ENCODE measurements at regions not wholly inside any gene's neighbourhood (a gene's known extent, or its start where the extent isn't known, plus 50 kb on each side); places are given as distances from the start of the nearest gene placed in this dataset.

- H4K20me1 ChIP-seq (ENCODE audit: insufficient read depth, low read length) = no peaks in the 10 kb centered on the region
- no peaks in the 10 kb centered on the region for H3K9me3 ChIP-seq (ENCODE audit: insufficient read depth, low read length, severe bottlenecking)
- H3K27ac ChIP-seq (ENCODE audit: low read length) = no peak overlapping the region
- no peak overlapping the region for H2AFZ ChIP-seq (ENCODE audit: low read depth, low read length)
- no peaks in the 10 kb centered on the region for H3K79me2 ChIP-seq (ENCODE audit: insufficient read depth, low read length)
- H3K36me3 ChIP-seq (ENCODE audit: insufficient read depth, low read length) = no peaks in the 10 kb centered on the region
- H3K4me1 ChIP-seq (ENCODE audit: insufficient read depth, low read length) = no peaks in the 10 kb centered on the region
- no peak overlapping the region for H3K4me2 ChIP-seq (ENCODE audit: insufficient read depth, low read length)
- TF ChIP-seq EZH2 (IDR thresholded peaks at IDR 0.05; ENCODE audit: borderline replicate concordance, low read depth, low read length, severe bottlenecking) = no peak
- TF ChIP-seq CTCF (IDR thresholded peaks at IDR 0.05; ENCODE audit: borderline replicate concordance, extremely low read depth, low read length, poor library complexity, severe bottlenecking) = no peak
- ATAC-seq (ENCODE audit: insufficient read depth, low read depth) = no peak
- DNase-seq = no peak
- H3K27me3 ChIP-seq (ENCODE audit: insufficient read depth, low read length, poor library complexity) = no peaks in the 10 kb centered on the region
- no peak overlapping the region for H3K4me3 ChIP-seq (ENCODE audit: low read depth in 1 of 2, low read length in 2 of 2)
- H3K9ac ChIP-seq (ENCODE audit: low read depth, low read length) = no peak overlapping the region
Measured at GRCh38 chr2:23096906-23097602, 287.9 kb upstream of the KLHL29 start.

DNA sequence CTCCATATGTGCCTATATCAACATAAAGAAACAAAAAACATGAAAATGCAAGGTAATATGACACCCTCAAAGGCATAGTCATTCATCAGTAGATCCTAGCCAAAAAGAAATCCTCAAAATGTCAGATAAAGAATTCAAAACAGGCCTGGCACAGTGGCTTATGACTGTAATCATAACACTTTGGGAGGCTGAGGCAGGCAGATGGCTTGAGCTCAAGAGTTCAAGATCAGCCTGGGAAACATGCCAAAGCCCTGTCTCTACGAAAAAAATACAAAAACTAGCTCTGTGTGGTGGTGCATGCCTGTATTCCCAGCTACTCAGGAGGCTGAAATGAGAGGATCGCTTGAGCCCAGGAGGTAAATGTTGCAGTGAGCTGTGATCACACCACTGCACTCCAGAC, 284.6 kb upstream of the KLHL29 start:
- Histone ChIP-seq H3K27ac (ENCODE audit: low read length) (no peak overlapping the region), H3K4me3 (ENCODE audit: low read depth in 1 of 2, low read length in 2 of 2) (no peak overlapping the region), H3K36me3 (ENCODE audit: insufficient read depth, low read length) (no peaks in the 10 kb centered on the region), H3K4me2 (ENCODE audit: insufficient read depth, low read length) (no peak overlapping the region), H3K9me3 (ENCODE audit: insufficient read depth, low read length, severe bottlenecking) (no peaks in the 10 kb centered on the region), H2AFZ (ENCODE audit: low read depth, low read length) (no peak overlapping the region), H3K79me2 (ENCODE audit: insufficient read depth, low read length) (no peaks in the 10 kb centered on the region), H3K4me1 (ENCODE audit: insufficient read depth, low read length) (no peaks in the 10 kb centered on the region), H3K27me3 (ENCODE audit: insufficient read depth, low read length, poor library complexity) (no peaks in the 10 kb centered on the region), H3K9ac (ENCODE audit: low read depth, low read length) (no peak overlapping the region), H4K20me1 (ENCODE audit: insufficient read depth, low read length) (no peaks in the 10 kb centered on the region)
- no peak for ATAC-seq (ENCODE audit: insufficient read depth, low read depth)
- no peak for TF ChIP-seq EZH2 (IDR thresholded peaks at IDR 0.05; ENCODE audit: borderline replicate concordance, low read depth, low read length, severe bottlenecking)
- no peak for TF ChIP-seq CTCF (IDR thresholded peaks at IDR 0.05; ENCODE audit: borderline replicate concordance, extremely low read depth, low read length, poor library complexity, severe bottlenecking)
- no peak for DNase-seq

DNA sequence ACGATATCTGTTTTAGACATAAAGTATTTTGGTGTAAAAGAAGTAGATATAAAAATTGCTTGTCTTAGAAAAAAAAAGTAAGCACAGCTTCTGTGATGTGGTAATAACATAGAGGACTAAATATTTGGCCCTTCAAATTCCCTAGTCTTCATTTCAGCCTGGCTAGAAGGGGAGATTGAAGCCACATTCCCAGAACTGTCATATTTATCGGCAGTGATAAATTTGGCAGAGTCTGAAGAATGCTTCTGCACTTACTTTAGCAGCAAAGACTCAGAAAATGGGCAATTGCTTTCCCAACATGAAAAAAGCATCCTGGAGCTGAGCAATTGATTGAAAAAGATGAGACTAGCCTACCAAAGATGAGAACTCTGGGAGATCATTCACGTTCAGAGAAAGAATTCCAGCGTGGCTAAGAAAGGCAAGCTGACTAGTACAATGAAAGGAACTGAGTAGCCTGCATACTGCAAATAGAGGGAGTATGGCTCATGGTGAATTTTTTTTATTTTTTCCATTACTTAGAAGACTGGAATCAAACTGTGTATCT, 278.7 kb upstream of the KLHL29 start:
- H3K4me1 ChIP-seq (ENCODE audit: insufficient read depth, low read length) = no peaks in the 10 kb centered on the region
- H3K27me3 ChIP-seq (ENCODE audit: insufficient read depth, low read length, poor library complexity) = no peaks in the 10 kb centered on the region
- H2AFZ ChIP-seq (ENCODE audit: low read depth, low read length) = no peak overlapping the region
- H3K9ac ChIP-seq (ENCODE audit: low read depth, low read length) = no peak overlapping the region
- no peaks in the 10 kb centered on the region for H3K36me3 ChIP-seq (ENCODE audit: insufficient read depth, low read length)
- H4K20me1 ChIP-seq (ENCODE audit: insufficient read depth, low read length) = no peaks in the 10 kb centered on the region
- no peak for TF ChIP-seq CTCF (IDR thresholded peaks at IDR 0.05; ENCODE audit: borderline replicate concordance, extremely low read depth, low read length, poor library complexity, severe bottlenecking)
- no peak for TF ChIP-seq EZH2 (IDR thresholded peaks at IDR 0.05; ENCODE audit: borderline replicate concordance, low read depth, low read length, severe bottlenecking)
- no peak overlapping the region for H3K4me3 ChIP-seq (ENCODE audit: low read depth in 1 of 2, low read length in 2 of 2)
- no peak overlapping the region for H3K4me2 ChIP-seq (ENCODE audit: insufficient read depth, low read length)
- no peak overlapping the region for H3K27ac ChIP-seq (ENCODE audit: low read length)
- DNase-seq (no peak), ATAC-seq (ENCODE audit: insufficient read depth, low read depth) (no peak)
- no peaks in the 10 kb centered on the region for H3K9me3 ChIP-seq (ENCODE audit: insufficient read depth, low read length, severe bottlenecking)
- H3K79me2 ChIP-seq (ENCODE audit: insufficient read depth, low read length) = no peaks in the 10 kb centered on the region

Measured in DND-41 (cell line).